BLaER1 treated with 17β-estradiol and CSF1 and Interleukin-3, amounts not matched to agents 10 nM and 100 nM (cell line): ENCODE measurements at regions not wholly inside any gene's neighbourhood (a gene's known extent, or its start where the extent isn't known, plus 50 kb on each side); places are given as distances from the start of the nearest gene placed in this dataset.
"Not testable (repeated sequence)": the region's sequence is repeated elsewhere in the genome, so short reads cannot be mapped to it uniquely, and the experiment has no call there.

Source experiments
- H3K27ac ChIP-seq, 11 experiments: shearing (Covaris generic); formaldehyde crosslinking; 2 replicates each; pipeline ENCODE4 v1.8.1; 2022
- H3K27me3 ChIP-seq, 11 experiments: shearing (Covaris generic); formaldehyde crosslinking; 2 replicates each; pipeline ENCODE4 v1.8.1; 2022
- H3K36me3 ChIP-seq, 11 experiments: shearing (Covaris generic); formaldehyde crosslinking; 2 replicates each; pipeline ENCODE4 v1.8.1; 2022
- H3K4me1 ChIP-seq, 10 experiments: shearing (Covaris generic); formaldehyde crosslinking; 2 replicates each; pipeline ENCODE4 v1.8.1; 2022
- H3K4me2 ChIP-seq, 11 experiments: shearing (Covaris generic); formaldehyde crosslinking; 2 replicates each; pipeline ENCODE4 v1.8.1; 2022
- H3K4me3 ChIP-seq, 10 experiments: shearing (Covaris generic); formaldehyde crosslinking; 2 replicates each; pipeline ENCODE4 v1.8.1; 2022
- H3K9ac ChIP-seq, 11 experiments: shearing (Covaris generic); formaldehyde crosslinking; 2 replicates each; pipeline ENCODE4 v1.8.1; 2022
- H3K9me3 ChIP-seq, 11 experiments: shearing (Covaris generic); formaldehyde crosslinking; replicated peaks in 1 of 11; 2 replicates each; pipeline ENCODE4 v1.8.1; 2022
- H4K20me1 ChIP-seq, 11 experiments: shearing (Covaris generic); formaldehyde crosslinking; 2 replicates each; pipeline ENCODE4 v1.8.1; 2022
- Cebpa-rat ChIP-seq, 11 experiments: shearing (Covaris generic); IDR thresholded peaks; 2 replicates each; pipeline ENCODE4 v1.8.1; 2022

GRCh38 chr5:163134061-163134460, 303.3 kb upstream of the CCNG1 start:
- no peaks in the 10 kb centered on the region for H4K20me1 ChIP-seq
- TF ChIP-seq Cebpa-rat (IDR thresholded peaks at IDR 0.05), result no peak

GRCh38 chr5:163135849-163136248, 301.5 kb upstream of the CCNG1 start:
- Histone ChIP-seq H3K27ac (no peak overlapping the region), H3K4me1 (no peaks in the 10 kb centered on the region)

More at GRCh38 chr5:163134061-163134460, 303.3 kb upstream of the CCNG1 start:
- no peaks in the 10 kb centered on the region for H3K4me1 ChIP-seq
- no peak overlapping the region for H3K4me2 ChIP-seq
- no peaks in the 10 kb centered on the region for H3K27me3 ChIP-seq
- no peaks in the 10 kb centered on the region for H3K36me3 ChIP-seq
- no peak overlapping the region for H3K9ac ChIP-seq
- H3K4me3 ChIP-seq, result no peak overlapping the region
- no peaks in the 10 kb centered on the region for H3K9me3 ChIP-seq
- no peak overlapping the region for H3K27ac ChIP-seq

GRCh38 chr5:163161512-163161911, 275.9 kb upstream of the CCNG1 start:
- H3K4me2 ChIP-seq, result no peak overlapping the region
- H3K9me3 ChIP-seq, result peaks cover 0 to 10% (median 6%) of the 10 kb centered on the region in 11 experiments; a peak in 10 of 22 replicates
- H3K4me3 ChIP-seq, result no peak overlapping the region
- no peak overlapping the region for H3K27ac ChIP-seq
- TF ChIP-seq Cebpa-rat (IDR thresholded peaks at IDR 0.05), result no peak
- H3K27me3 ChIP-seq, result no peaks in the 10 kb centered on the region
- H3K4me1 ChIP-seq, result no peaks in the 10 kb centered on the region
- no peaks in the 10 kb centered on the region for H4K20me1 ChIP-seq
- H3K36me3 ChIP-seq, result no peaks in the 10 kb centered on the region
- H3K9ac ChIP-seq, result no peak overlapping the region

More at GRCh38 chr5:163135849-163136248, 301.5 kb upstream of the CCNG1 start:
- Histone ChIP-seq H3K36me3 (no peaks in the 10 kb centered on the region), H4K20me1 (no peaks in the 10 kb centered on the region), H3K27me3 (no peaks in the 10 kb centered on the region), H3K9ac (no peak overlapping the region), H3K4me2 (no peak overlapping the region), H3K4me3 (no peak overlapping the region), H3K9me3 (0 out of 22 replicates have a peak, but pooled peaks cover 0 to 3% (median 0%) of the 10 kb centered on the region in 11 experiments)
- TF ChIP-seq Cebpa-rat (IDR thresholded peaks at IDR 0.05), result no peak

- no peaks in the 10 kb centered on the region for H3K36me3 ChIP-seq
- no peak overlapping the region for H3K27ac ChIP-seq
- no peaks in the 10 kb centered on the region for H3K27me3 ChIP-seq
- H3K9ac ChIP-seq, result no peak overlapping the region
- H4K20me1 ChIP-seq, result no peaks in the 10 kb centered on the region
- no peak overlapping the region for H3K4me3 ChIP-seq
- peaks cover 0 to 10% (median 6%) of the 10 kb centered on the region in 11 experiments; a peak in 10 of 22 replicates for H3K9me3 ChIP-seq
- no peak for TF ChIP-seq Cebpa-rat (IDR thresholded peaks at IDR 0.05)
- no peak overlapping the region for H3K4me2 ChIP-seq
- no peaks in the 10 kb centered on the region for H3K4me1 ChIP-seq
Observed at GRCh38 chr5:163162645-163163044, 274.8 kb upstream of the CCNG1 start.

GRCh38 chr5:163163858-163164257, 273.5 kb upstream of the CCNG1 start:
- Histone ChIP-seq H3K9ac (no peak overlapping the region), H3K4me3 (no peak overlapping the region), H3K27ac (no peak overlapping the region), H3K9me3 (peaks cover 0 to 10% (median 6%) of the 10 kb centered on the region in 11 experiments; a peak in 10 of 22 replicates), H3K4me2 (no peak overlapping the region), H4K20me1 (no peaks in the 10 kb centered on the region), H3K4me1 (no peaks in the 10 kb centered on the region), H3K36me3 (no peaks in the 10 kb centered on the region), H3K27me3 (no peaks in the 10 kb centered on the region)
- no peak for TF ChIP-seq Cebpa-rat (IDR thresholded peaks at IDR 0.05)

- no peak for TF ChIP-seq Cebpa-rat (IDR thresholded peaks at IDR 0.05)
- Histone ChIP-seq H3K27me3 (no peaks in the 10 kb centered on the region), H3K9me3 (peaks cover 0 to 10% (median 6%) of the 10 kb centered on the region in 11 experiments; a peak in 12 of 22 replicates), H3K4me1 (no peaks in the 10 kb centered on the region), H4K20me1 (no peaks in the 10 kb centered on the region), H3K4me2 (no peak overlapping the region), H3K36me3 (no peaks in the 10 kb centered on the region), H3K4me3 (no peak overlapping the region), H3K9ac (no peak overlapping the region), H3K27ac (no peak overlapping the region)
Observed at GRCh38 chr5:163165277-163165676, 272.1 kb upstream of the CCNG1 start.

- not testable (repeated sequence) for H3K4me3 ChIP-seq, H3K27me3 ChIP-seq, H3K27ac ChIP-seq, H4K20me1 ChIP-seq, H3K9ac ChIP-seq, H3K36me3 ChIP-seq, H3K9me3 ChIP-seq, H3K4me1 ChIP-seq, H3K4me2 ChIP-seq
Observed at GRCh38 chr5:163170161-163170560, 267.2 kb upstream of the CCNG1 start.

GRCh38 chr5:163172540-163173338, 264.7 kb upstream of the CCNG1 start:
- Histone ChIP-seq H3K27ac (no peak overlapping the region), H3K27me3 (no peaks in the 10 kb centered on the region), H3K4me2 (no peak overlapping the region), H4K20me1 (no peaks in the 10 kb centered on the region), H3K4me3 (no peak overlapping the region), H3K36me3 (no peaks in the 10 kb centered on the region), H3K9me3 (no peaks in the 10 kb centered on the region; a peak in 3 of 22 replicates), H3K9ac (no peak overlapping the region), H3K4me1 (no peaks in the 10 kb centered on the region)
- no peak for TF ChIP-seq Cebpa-rat (IDR thresholded peaks at IDR 0.05)

GRCh38 chr5:163177971-163178370, 259.4 kb upstream of the CCNG1 start:
- no peak overlapping the region for H3K4me3 ChIP-seq
- no peak for TF ChIP-seq Cebpa-rat (IDR thresholded peaks at IDR 0.05)
- no peaks in the 10 kb centered on the region for H4K20me1 ChIP-seq
- H3K9me3 ChIP-seq, result no peaks in the 10 kb centered on the region
- H3K9ac ChIP-seq, result no peak overlapping the region
- H3K4me1 ChIP-seq, result no peaks in the 10 kb centered on the region
- H3K36me3 ChIP-seq, result no peaks in the 10 kb centered on the region
- no peaks in the 10 kb centered on the region for H3K27me3 ChIP-seq
- H3K27ac ChIP-seq, result no peak overlapping the region
- H3K4me2 ChIP-seq, result no peak overlapping the region

GRCh38 chr5:163185315-163185714, 252.1 kb upstream of the CCNG1 start:
- H4K20me1 ChIP-seq, result no peaks in the 10 kb centered on the region
- H3K27ac ChIP-seq, result no peak overlapping the region
- peaks cover 0 to 8% (median 6%) of the 10 kb centered on the region in 10 experiments; a peak in 10 of 20 replicates for H3K4me1 ChIP-seq
- no peak overlapping the region for H3K4me2 ChIP-seq
- TF ChIP-seq Cebpa-rat (IDR thresholded peaks at IDR 0.05), result no peak
- peaks cover 8 to 16% (median 13%) of the 10 kb centered on the region in 11 experiments; a peak in 17 of 22 replicates for H3K9me3 ChIP-seq
- no peaks in the 10 kb centered on the region for H3K27me3 ChIP-seq
- no peak overlapping the region for H3K9ac ChIP-seq
- H3K36me3 ChIP-seq, result no peaks in the 10 kb centered on the region
- no peak overlapping the region for H3K4me3 ChIP-seq
